ENCODE measurements at regions not wholly inside any gene's neighbourhood (a gene's known extent, or its start where the extent isn't known, plus 50 kb on each side); places are given as distances from the start of the nearest gene placed in this dataset.

- intact Hi-C loops (cut with DNase I; ENCODE audit: low total_unique reads), result no loop called here
- in situ Hi-C loops (cut with MboI; ENCODE audit: low sequenced_read_pairs in 4 of 4), result no loop called here
- ATAC-seq (no peak), DNase-seq (no peak)
- no peak overlapping the region for H3K27ac ChIP-seq
- no peaks in the 10 kb centered on the region for H3K36me3 ChIP-seq
- H3K4me3 ChIP-seq, result no peak overlapping the region
- peaks cover 0 to 7% of the 10 kb centered on the region in 2 donors for H3K4me1 ChIP-seq
- no peaks in the 10 kb centered on the region for H3K27me3 ChIP-seq
- no peaks in the 10 kb centered on the region for H3K9me3 ChIP-seq
- no peak for TF ChIP-seq POLR2A (IDR thresholded peaks at IDR 0.05)
- TF ChIP-seq CTCF (IDR thresholded peaks at IDR 0.05 in 4 of 5, conservative IDR thresholded peaks at IDR 0.05 in 1 of 5), result no peak
Measured at GRCh38 chr13:62093984-62094780, 678.5 kb upstream of the PCDH20 start.

GRCh38 chr13:62092949-62093348 is 677.3 kb upstream of the PCDH20 start:
- intact Hi-C loops (cut with DNase I; ENCODE audit: low total_unique reads) (no loop called here), in situ Hi-C loops (cut with MboI; ENCODE audit: low sequenced_read_pairs in 4 of 4) (no loop called here)
- Histone ChIP-seq H3K4me1 (peaks cover 0 to 2% of the 10 kb centered on the region in 2 donors), H3K9me3 (no peaks in the 10 kb centered on the region), H3K27ac (no peak overlapping the region), H3K4me3 (no peak overlapping the region), H3K36me3 (no peaks in the 10 kb centered on the region), H3K27me3 (no peaks in the 10 kb centered on the region)
- TF ChIP-seq POLR2A (IDR thresholded peaks at IDR 0.05) (no peak), CTCF (IDR thresholded peaks at IDR 0.05 in 4 of 5, conservative IDR thresholded peaks at IDR 0.05 in 1 of 5) (no peak)
- no peak for ATAC-seq
- no peak for DNase-seq

- TF ChIP-seq POLR2A (IDR thresholded peaks at IDR 0.05), result no peak
- no peak for TF ChIP-seq CTCF (IDR thresholded peaks at IDR 0.05 in 4 of 5, conservative IDR thresholded peaks at IDR 0.05 in 1 of 5)
- Histone ChIP-seq H3K4me1 (no peaks in the 10 kb centered on the region), H3K36me3 (no peaks in the 10 kb centered on the region), H3K27me3 (no peaks in the 10 kb centered on the region), H3K9me3 (no peaks in the 10 kb centered on the region), H3K27ac (no peak overlapping the region), H3K4me3 (no peak overlapping the region)
- intact Hi-C loops (cut with DNase I; ENCODE audit: low total_unique reads), result no loop called here
- no peak for DNase-seq
- in situ Hi-C loops (cut with MboI; ENCODE audit: low sequenced_read_pairs in 4 of 4), result no loop called here
- ATAC-seq, result no peak
Measured at GRCh38 chr13:62092536-62092935, 676.9 kb upstream of the PCDH20 start.

GRCh38 chr13:62088165-62088564 is 672.5 kb upstream of the PCDH20 start:
- in situ Hi-C loops (cut with MboI; ENCODE audit: low sequenced_read_pairs in 4 of 4) (no loop called here), intact Hi-C loops (cut with DNase I; ENCODE audit: low total_unique reads) (no loop called here)

More at GRCh38 chr13:62088165-62088564, 672.5 kb upstream of the PCDH20 start:
- Histone ChIP-seq H3K27ac (no peak overlapping the region), H3K27me3 (no peaks in the 10 kb centered on the region), H3K9me3 (no peaks in the 10 kb centered on the region), H3K36me3 (no peaks in the 10 kb centered on the region), H3K4me3 (no peak overlapping the region), H3K4me1 (no peaks in the 10 kb centered on the region)
- no peak for TF ChIP-seq POLR2A (IDR thresholded peaks at IDR 0.05)
- TF ChIP-seq CTCF (IDR thresholded peaks at IDR 0.05 in 4 of 5, conservative IDR thresholded peaks at IDR 0.05 in 1 of 5), result no peak
- DNase-seq (no peak), ATAC-seq (no peak)

Measured in gastrocnemius medialis (tissue), 4 donors.